Cardiac fibroblast (primary cell): ENCODE measurements at regions not wholly inside any gene's neighbourhood (a gene's known extent, or its start where the extent isn't known, plus 50 kb on each side); places are given as distances from the start of the nearest gene placed in this dataset.
"Not testable (repeated sequence)": the region's sequence is repeated elsewhere in the genome, so short reads cannot be mapped to it uniquely, and the experiment has no call there.

Source experiments
- DNase-seq, 2 donors: peaks; one replicate each; pipeline versions ENCODE4 v3.0.0 to v3.0.0-alpha.2; 2010; ENCODE audit warnings: low read depth in 2 of 2
- H3K4me3 ChIP-seq, 2 donors: replicated peaks in 1 of 2; 1 replicate in 1 of 2; 2 replicates in 1 of 2; pipeline ENCODE4 v1.5.1; 2011; ENCODE audit warnings: low read depth in 2 of 2, low read length in 2 of 2, mild to moderate bottlenecking in 2 of 2, moderate library complexity in 1 of 2
- CTCF ChIP-seq: IDR thresholded peaks from one replicate; pipeline ENCODE4 v1.5.1; 2011; ENCODE audit warnings: low read depth, mild to moderate bottlenecking, low read length, inconsistent platforms

- no peak for DNase-seq
- H3K4me3 ChIP-seq = no peak overlapping the region
- no peak for TF ChIP-seq CTCF
These were observed 225.8 kb upstream of the ELL2 start for GRCh38 chr5:96187309-96188027.

- not testable (repeated sequence) for H3K4me3 ChIP-seq, DNase-seq
These were observed 222.9 kb upstream of the ELL2 start for GRCh38 chr5:96184510-96184909.

GRCh38 chr5:96180684-96181435 lies 219.2 kb upstream of the ELL2 start:
- H3K4me3 ChIP-seq = no peak overlapping the region
- no peak for DNase-seq
- no peak for TF ChIP-seq CTCF

- no peak for TF ChIP-seq CTCF
- peak; percentile 80 to 84 for DNase-seq
- H3K4me3 ChIP-seq = no peak overlapping the region
These were observed 215.7 kb upstream of the ELL2 start for GRCh38 chr5:96177303-96177869.

GRCh38 chr5:96176022-96176421 lies 214.4 kb upstream of the ELL2 start:
- H3K4me3 ChIP-seq = no peak overlapping the region
- DNase-seq = no peak
- TF ChIP-seq CTCF = no peak

GRCh38 chr5:96175090-96175489 lies 213.4 kb upstream of the ELL2 start:
- no peak overlapping the region for H3K4me3 ChIP-seq
- peak in 1 of 2 donors; percentile 32 for DNase-seq
- TF ChIP-seq CTCF = peak; percentile 28

- no peak overlapping the region for H3K4me3 ChIP-seq
- no peak for TF ChIP-seq CTCF
- no peak for DNase-seq
These were observed 211.7 kb upstream of the ELL2 start for GRCh38 chr5:96173366-96173765.
